ENCODE measurements at regions not wholly inside any gene's neighbourhood (a gene's known extent, or its start where the extent isn't known, plus 50 kb on each side); places are given as distances from the start of the nearest gene placed in this dataset.

DNA sequence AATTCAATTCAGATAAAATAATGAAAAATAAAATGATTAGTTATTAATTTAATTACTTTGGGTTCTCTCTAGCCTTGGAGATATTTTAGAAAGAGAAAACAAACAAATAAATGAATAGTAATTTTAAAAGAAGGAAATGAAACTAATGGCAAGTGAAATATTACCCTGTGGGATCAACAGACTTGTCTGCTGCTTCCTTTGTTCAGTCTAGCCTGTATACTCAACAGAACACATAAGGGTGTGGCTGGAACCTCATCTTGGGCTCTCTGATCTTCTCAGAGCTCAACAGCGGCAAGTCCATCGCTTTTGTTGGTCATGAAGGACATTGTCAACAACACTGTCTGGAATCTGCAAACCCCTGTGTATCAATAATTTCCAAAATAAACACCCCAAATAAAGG lies 904.9 kb downstream of the IPMK start:
- H4K20me1 ChIP-seq (ENCODE audit: control insufficient read depth, extremely low read depth, insufficient read depth, low read length): no peaks in the 10 kb centered on the region
- no peaks in the 10 kb centered on the region for H3K4me1 ChIP-seq (ENCODE audit: control insufficient read depth, extremely low read depth, insufficient read depth, low read length)
- DNase-seq (ENCODE audit: low read depth, low spot score) (no peak), FAIRE-seq (no peak)
- dilution Hi-C loops (cut with MboI; ENCODE audit: extremely low pct_ligation_motif_present, low sequenced_read_pairs): no loop called here
- H3K9me1 ChIP-seq (ENCODE audit: control insufficient read depth, extremely low read depth, insufficient read depth, low read length): no peaks in the 10 kb centered on the region
- TF ChIP-seq, protein P1, sequence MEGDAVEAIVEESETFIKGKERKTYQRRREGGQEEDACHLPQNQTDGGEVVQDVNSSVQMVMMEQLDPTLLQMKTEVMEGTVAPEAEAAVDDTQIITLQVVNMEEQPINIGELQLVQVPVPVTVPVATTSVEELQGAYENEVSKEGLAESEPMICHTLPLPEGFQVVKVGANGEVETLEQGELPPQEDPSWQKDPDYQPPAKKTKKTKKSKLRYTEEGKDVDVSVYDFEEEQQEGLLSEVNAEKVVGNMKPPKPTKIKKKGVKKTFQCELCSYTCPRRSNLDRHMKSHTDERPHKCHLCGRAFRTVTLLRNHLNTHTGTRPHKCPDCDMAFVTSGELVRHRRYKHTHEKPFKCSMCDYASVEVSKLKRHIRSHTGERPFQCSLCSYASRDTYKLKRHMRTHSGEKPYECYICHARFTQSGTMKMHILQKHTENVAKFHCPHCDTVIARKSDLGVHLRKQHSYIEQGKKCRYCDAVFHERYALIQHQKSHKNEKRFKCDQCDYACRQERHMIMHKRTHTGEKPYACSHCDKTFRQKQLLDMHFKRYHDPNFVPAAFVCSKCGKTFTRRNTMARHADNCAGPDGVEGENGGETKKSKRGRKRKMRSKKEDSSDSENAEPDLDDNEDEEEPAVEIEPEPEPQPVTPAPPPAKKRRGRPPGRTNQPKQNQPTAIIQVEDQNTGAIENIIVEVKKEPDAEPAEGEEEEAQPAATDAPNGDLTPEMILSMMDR (optimal IDR thresholded peaks at IDR 0.05 in 1 of 3, IDR thresholded peaks at IDR 0.05 in 1 of 3, conservative IDR thresholded peaks at IDR 0.05 in 1 of 3; ENCODE audit: extremely low read depth in 1 of 3, insufficient read depth in 2 of 3, low read length in 3 of 3): no peak
- no peak for TF ChIP-seq EZH2 (IDR thresholded peaks at IDR 0.05; ENCODE audit: low read length)
- H3K9ac ChIP-seq (ENCODE audit: control insufficient read depth, extremely low read depth, insufficient read depth, low read length): no peak overlapping the region
- no peak overlapping the region for H3K4me3 ChIP-seq (ENCODE audit: control insufficient read depth in 2 of 3, extremely low read depth in 1 of 3, insufficient read depth in 2 of 3, low read depth in 1 of 3, low read length in 3 of 3)
- H3K79me2 ChIP-seq (ENCODE audit: control insufficient read depth, insufficient read depth, low read length): no peaks in the 10 kb centered on the region
- H3K9me3 ChIP-seq (ENCODE audit: control insufficient read depth, low read depth, low read length): no peaks in the 10 kb centered on the region
- H2AFZ ChIP-seq (ENCODE audit: control insufficient read depth, low read length): no peak overlapping the region
- H3K27ac ChIP-seq (ENCODE audit: control insufficient read depth, insufficient read depth, low read length): no peak overlapping the region
- H3K27me3 ChIP-seq (ENCODE audit: control insufficient read depth, extremely low read depth, insufficient read depth, low read length): no peaks in the 10 kb centered on the region
- no peak overlapping the region for H3K4me2 ChIP-seq (ENCODE audit: control insufficient read depth, extremely low read depth, insufficient read depth, low read depth, low read length)
- no peaks in the 10 kb centered on the region for H3K36me3 ChIP-seq (ENCODE audit: control insufficient read depth in 2 of 2, extremely low read depth in 1 of 2, insufficient read depth in 2 of 2, low read length in 2 of 2)

DNA sequence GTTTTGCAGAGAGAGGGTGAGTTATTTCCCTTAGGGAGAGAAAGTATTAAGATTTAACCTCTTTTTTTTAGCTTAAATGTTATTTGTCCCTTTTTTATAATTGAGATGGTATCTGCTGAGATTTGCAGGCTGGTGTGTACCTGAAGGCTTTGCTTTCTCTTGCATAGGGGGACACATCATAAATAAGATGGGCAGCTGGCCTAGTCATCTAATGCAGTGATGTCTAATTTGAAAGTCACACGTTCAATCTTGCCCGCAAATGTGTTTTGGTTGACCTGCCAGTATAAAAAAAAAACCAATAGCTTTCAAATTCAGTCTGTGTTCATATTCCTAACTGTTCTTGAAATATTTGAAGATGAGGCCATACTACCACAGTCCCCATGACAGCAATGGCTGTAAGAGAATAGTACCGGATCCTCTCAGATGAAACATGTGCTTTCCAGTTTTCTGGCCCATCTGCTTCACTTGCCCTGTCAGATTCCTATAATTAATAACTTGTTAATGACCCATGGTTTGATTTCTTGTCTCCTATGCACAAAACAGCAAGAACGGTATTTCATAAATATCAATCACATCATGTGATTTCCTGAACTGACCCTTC lies 914.2 kb downstream of the IPMK start:
- no peak overlapping the region for H3K27ac ChIP-seq (ENCODE audit: control insufficient read depth, insufficient read depth, low read length)
- no peaks in the 10 kb centered on the region for H3K27me3 ChIP-seq (ENCODE audit: control insufficient read depth, extremely low read depth, insufficient read depth, low read length)
- no peaks in the 10 kb centered on the region for H3K9me1 ChIP-seq (ENCODE audit: control insufficient read depth, extremely low read depth, insufficient read depth, low read length)
- no peak for TF ChIP-seq EZH2 (IDR thresholded peaks at IDR 0.05; ENCODE audit: low read length)
- TF ChIP-seq, protein P1 (optimal IDR thresholded peaks at IDR 0.05 in 1 of 3, IDR thresholded peaks at IDR 0.05 in 1 of 3, conservative IDR thresholded peaks at IDR 0.05 in 1 of 3; ENCODE audit: extremely low read depth in 1 of 3, insufficient read depth in 2 of 3, low read length in 3 of 3): no peak
- no peaks in the 10 kb centered on the region for H4K20me1 ChIP-seq (ENCODE audit: control insufficient read depth, extremely low read depth, insufficient read depth, low read length)
- no peak overlapping the region for H3K4me3 ChIP-seq (ENCODE audit: control insufficient read depth in 2 of 3, extremely low read depth in 1 of 3, insufficient read depth in 2 of 3, low read depth in 1 of 3, low read length in 3 of 3)
- no peaks in the 10 kb centered on the region for H3K4me1 ChIP-seq (ENCODE audit: control insufficient read depth, extremely low read depth, insufficient read depth, low read length)
- H2AFZ ChIP-seq (ENCODE audit: control insufficient read depth, low read length): no peak overlapping the region
- dilution Hi-C loops (cut with MboI; ENCODE audit: extremely low pct_ligation_motif_present, low sequenced_read_pairs): no loop called here
- H3K79me2 ChIP-seq (ENCODE audit: control insufficient read depth, insufficient read depth, low read length): no peaks in the 10 kb centered on the region
- H3K4me2 ChIP-seq (ENCODE audit: control insufficient read depth, extremely low read depth, insufficient read depth, low read depth, low read length): no peak overlapping the region
- no peaks in the 10 kb centered on the region for H3K9me3 ChIP-seq (ENCODE audit: control insufficient read depth, low read depth, low read length)
- DNase-seq (ENCODE audit: low read depth, low spot score) (no peak), FAIRE-seq (no peak)
- no peak overlapping the region for H3K9ac ChIP-seq (ENCODE audit: control insufficient read depth, extremely low read depth, insufficient read depth, low read length)
- H3K36me3 ChIP-seq (ENCODE audit: control insufficient read depth in 2 of 2, extremely low read depth in 1 of 2, insufficient read depth in 2 of 2, low read length in 2 of 2): no peaks in the 10 kb centered on the region

All from keratinocyte (primary cell).